ENCODE measurements at regions not wholly inside any gene's neighbourhood (a gene's known extent, or its start where the extent isn't known, plus 50 kb on each side); places are given as distances from the start of the nearest gene placed in this dataset.

DNA sequence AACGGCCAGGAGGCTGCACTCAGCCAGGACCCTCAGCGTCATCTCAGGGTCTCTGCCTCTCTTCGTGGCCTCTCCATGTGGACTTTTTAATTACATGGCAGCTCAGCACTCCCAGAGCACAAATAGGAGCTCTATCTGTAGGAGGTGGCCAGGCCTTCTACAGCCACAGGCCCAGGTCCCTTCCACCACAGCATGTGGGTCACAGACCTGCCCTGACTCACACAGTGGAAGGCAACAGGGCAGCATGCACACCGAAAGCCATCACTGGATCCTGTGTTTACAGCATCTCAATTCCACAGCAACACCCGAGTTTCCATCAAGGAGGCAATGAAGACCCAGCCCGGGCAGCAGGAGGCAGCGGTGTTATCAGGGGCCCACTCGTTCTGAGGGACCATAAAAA lies 65.8 kb upstream of the CD93 start:
- no peak overlapping the region for H2AFZ ChIP-seq (ENCODE audit: low read depth, low read length)
- no peak for FAIRE-seq
- intact Hi-C loops (cut with micrococcal nuclease) (loop anchor here (1.0 to 5.0 kb wide), 3 partner anchors 46 to 80 kb away; partner anchors contain the start of gene CD93), dilution Hi-C loops (cut with MboI; ENCODE audit: extremely low pct_ligation_motif_present, low sequenced_read_pairs) (no loop called here)
- ChIA-PET CTCF (interaction anchor here (0.8 to 2.1 kb wide), 11 partner anchors 11 to 101 kb away, joined by 3 to 10 read pairs (median 5); partner anchors contain the start of gene CD93), POLR2A (interaction anchor here (1.8 kb wide), 1 partner anchor 198 kb away, joined by 5 read pairs; the partner anchor contains the start of gene NXT1)
- no peak overlapping the region for H3K4me2 ChIP-seq (ENCODE audit: insufficient read depth, low read length)
- H3K36me3 ChIP-seq (ENCODE audit: control insufficient read depth in 2 of 2, extremely low read depth in 1 of 2, insufficient read depth in 2 of 2, low read length in 2 of 2): no peaks in the 10 kb centered on the region
- no TSS peak for BruUV-seq (replicated peaks)
- H3K9ac ChIP-seq (replicated peaks; ENCODE audit: extremely low read depth, insufficient read depth, low read length): peak overlapping the region; percentile 22
- H4K20me1 ChIP-seq (replicated peaks; ENCODE audit: control insufficient read depth, extremely low read depth, insufficient read depth, low read length): no peaks in the 10 kb centered on the region
- H3K9me3 ChIP-seq (replicated peaks; ENCODE audit: control insufficient read depth, insufficient read depth, low read length): no peaks in the 10 kb centered on the region
- TF ChIP-seq, protein P1, sequence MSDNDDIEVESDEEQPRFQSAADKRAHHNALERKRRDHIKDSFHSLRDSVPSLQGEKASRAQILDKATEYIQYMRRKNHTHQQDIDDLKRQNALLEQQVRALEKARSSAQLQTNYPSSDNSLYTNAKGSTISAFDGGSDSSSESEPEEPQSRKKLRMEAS (IDR thresholded peaks at IDR 0.05; ENCODE audit: insufficient read depth, insufficient read length): no peak
- TF ChIP-seq JUN (IDR thresholded peaks at IDR 0.05; ENCODE audit: borderline replicate concordance, insufficient read depth, insufficient read length, low read depth) (no peak), CTCF (IDR thresholded peaks at IDR 0.05; ENCODE audit: extremely low read depth in 1 of 2, insufficient read depth in 1 of 2, low read depth in 1 of 2, low read length in 2 of 2) (no peak), POLR2A (IDR thresholded peaks at IDR 0.05; ENCODE audit: low read depth, low read length) (no peak), EZH2 (IDR thresholded peaks at IDR 0.05; ENCODE audit: borderline replicate concordance, low read depth, low read length, severe bottlenecking) (no peak), MYC (IDR thresholded peaks at IDR 0.05; ENCODE audit: low read depth, low read length) (no peak), GATA2 (IDR thresholded peaks at IDR 0.05; ENCODE audit: insufficient read depth, insufficient read length, low read depth, low read length) (no peak), POLR2AphosphoS5 (IDR thresholded peaks at IDR 0.05; ENCODE audit: insufficient read depth, low read depth, low read length) (no peak), FOS (IDR thresholded peaks at IDR 0.05; ENCODE audit: borderline replicate concordance, insufficient read depth, low read length) (no peak)
- H3K27ac ChIP-seq (ENCODE audit: insufficient read depth, low read depth, low read length): peak overlapping the region; percentile 54
- no peaks in the 10 kb centered on the region for H3K79me2 ChIP-seq (ENCODE audit: control insufficient read depth, insufficient read depth, low read length)
- H3K4me1 ChIP-seq (ENCODE audit: control insufficient read depth, extremely low read depth, insufficient read depth, low read length): peaks cover 64% of the 10 kb centered on the region
- no peak overlapping the region for H3K4me3 ChIP-seq (replicated peaks in 1 of 3; ENCODE audit: insufficient read depth in 1 of 3, low read depth in 1 of 3, low read length in 3 of 3)
- H3K27me3 ChIP-seq (ENCODE audit: control insufficient read depth in 2 of 2, insufficient read depth in 2 of 2, low read length in 2 of 2): no peaks in the 10 kb centered on the region
- no peak for DNase-seq (ENCODE audit: low read depth, low spot score)
- no peaks in the 10 kb centered on the region for H3K9me1 ChIP-seq (replicated peaks; ENCODE audit: control insufficient read depth, extremely low read depth, insufficient read depth, low read length)

All from endothelial cell of umbilical vein (primary cell).